GM18870 (cell line): ENCODE measurements at regions not wholly inside any gene's neighbourhood (a gene's known extent, or its start where the extent isn't known, plus 50 kb on each side); places are given as distances from the start of the nearest gene placed in this dataset.

Source experiments
- ATAC-seq: cut with Tn5 transposase; IDR thresholded peaks from one replicate; pipeline ENCODE4 v1.9.1; 2021; ENCODE audit warnings: moderate library complexity; ENCODE audit not compliant: unreplicated experiment

DNA sequence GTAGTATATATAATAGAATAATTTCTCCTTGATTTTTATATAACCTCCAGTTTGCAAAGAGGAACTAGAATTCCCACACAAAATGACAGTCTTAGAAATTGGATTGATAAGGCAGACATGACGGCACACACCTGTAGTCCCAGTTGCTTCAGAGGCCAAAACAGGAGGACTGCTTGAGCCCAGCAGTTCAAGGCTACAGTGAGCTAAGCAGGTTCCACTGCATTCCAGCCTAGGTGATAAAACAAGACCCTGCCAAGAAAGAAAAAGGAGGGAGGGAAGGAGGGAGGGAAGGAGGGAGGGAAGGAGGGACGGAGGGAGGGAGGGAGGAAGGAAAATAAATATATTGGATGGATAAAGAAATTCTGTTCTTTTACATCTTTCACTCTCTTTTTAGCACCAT lies 77.6 kb upstream of the SASH1 start:
- ATAC-seq, result no peak

DNA sequence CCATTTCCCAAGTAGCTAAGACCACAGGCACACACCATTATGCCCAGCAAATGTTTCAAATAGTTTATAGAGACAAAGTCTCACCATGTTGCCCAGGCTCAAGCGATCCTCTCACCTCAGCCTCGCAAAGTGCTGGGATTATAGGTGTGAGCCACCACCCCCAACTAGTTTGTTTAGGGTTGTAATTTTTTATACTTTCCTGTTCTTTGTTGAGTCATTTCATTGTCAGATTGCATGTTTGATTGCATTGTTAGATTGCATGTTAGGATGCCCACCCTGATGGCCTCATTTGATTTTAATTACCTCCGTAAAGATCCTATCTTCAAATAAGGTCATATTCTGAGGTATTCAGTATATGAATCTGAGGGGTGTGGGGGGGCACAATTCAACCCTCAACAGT lies 73.3 kb upstream of the SASH1 start:
- ATAC-seq, result no peak

DNA sequence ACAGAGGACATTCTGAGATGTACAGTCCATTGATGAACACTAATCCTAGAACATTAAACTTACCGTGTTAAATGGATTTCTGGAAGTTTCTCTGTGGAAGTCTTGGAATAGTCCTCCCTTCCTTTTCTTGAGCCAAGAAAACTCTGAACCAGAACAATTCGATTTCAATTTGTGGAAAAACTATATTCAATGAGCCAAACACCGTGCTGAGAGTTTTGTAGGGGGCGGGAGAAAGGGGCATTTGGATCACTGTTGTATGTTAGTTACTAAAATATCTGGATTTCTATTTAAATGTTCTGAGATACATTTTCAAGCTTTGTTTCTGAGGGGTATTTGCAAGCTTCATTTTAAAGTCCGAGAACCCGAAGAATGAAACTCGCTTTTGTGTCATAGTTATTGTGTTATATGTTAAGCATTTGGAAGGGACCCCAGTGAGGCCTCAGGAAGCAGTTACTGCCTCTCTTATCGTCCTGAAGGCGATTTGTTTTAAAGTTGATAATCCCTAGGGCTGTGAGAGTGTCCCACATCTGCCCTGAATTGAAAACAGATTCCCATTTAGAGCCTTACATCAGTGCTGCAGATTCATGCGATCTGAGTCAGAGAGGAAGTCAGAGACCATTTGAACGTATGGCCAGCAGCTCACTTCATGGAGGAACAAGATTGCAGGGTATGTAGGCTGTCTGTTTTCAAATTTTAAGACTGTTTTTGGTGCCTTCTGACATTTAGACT lies 70.8 kb upstream of the SASH1 start:
- no peak for ATAC-seq

DNA sequence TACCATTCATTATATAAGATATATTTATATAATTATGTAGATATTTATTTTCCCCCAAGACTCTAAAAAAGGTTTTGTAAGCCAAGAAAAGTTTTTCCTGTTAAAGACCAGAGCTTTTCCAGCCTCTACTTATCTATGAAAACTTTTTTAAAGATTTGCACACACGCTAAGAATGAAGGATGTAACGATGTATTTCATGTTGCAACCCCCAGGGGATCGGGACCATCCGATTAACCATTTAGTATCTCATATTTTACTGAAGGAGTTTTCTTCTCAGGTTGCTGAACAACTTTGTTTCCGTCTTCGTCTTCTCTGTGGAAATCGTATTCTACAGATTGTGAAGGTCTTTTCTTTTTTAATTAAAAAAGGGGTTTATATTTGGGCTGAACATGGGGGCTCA lies 70.0 kb upstream of the SASH1 start:
- ATAC-seq, result no peak

DNA sequence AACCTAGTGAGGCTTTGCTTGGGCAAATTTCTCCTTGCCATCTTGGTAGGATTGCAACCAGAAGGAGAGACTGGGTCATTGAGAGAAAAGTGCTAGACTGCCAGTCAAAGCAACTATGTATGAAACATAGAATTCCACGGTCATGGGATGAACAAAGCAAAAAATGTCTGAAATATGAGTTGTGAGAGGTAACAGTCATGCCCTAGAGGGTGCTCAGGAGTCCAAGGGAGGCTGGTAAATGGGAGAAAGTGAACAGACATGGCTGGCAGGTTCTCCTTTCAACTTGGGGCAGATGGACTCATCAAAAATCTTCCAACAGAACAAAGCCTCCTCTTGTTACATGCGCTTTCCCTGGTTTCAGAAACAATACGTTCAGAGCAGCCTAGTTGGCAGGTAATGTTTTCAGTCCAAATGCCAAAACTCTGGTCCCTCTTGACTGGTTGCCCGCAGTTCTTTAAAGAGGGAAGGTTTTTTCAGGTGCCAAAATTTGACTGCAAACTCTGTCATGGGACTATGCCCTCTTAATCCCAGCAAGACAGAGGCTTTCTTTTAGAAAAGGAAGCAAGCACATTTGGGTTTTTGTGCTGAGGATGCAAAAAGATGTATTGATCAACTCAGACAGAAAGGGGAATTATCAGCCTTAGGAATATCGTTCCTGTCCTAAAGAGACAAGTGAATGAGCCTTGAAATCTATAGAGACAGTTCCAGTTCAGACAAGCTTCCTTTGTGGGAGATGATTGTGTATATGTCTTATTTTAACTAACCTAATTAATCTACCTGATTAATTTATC lies 68.5 kb upstream of the SASH1 start:
- ATAC-seq, result no peak

DNA sequence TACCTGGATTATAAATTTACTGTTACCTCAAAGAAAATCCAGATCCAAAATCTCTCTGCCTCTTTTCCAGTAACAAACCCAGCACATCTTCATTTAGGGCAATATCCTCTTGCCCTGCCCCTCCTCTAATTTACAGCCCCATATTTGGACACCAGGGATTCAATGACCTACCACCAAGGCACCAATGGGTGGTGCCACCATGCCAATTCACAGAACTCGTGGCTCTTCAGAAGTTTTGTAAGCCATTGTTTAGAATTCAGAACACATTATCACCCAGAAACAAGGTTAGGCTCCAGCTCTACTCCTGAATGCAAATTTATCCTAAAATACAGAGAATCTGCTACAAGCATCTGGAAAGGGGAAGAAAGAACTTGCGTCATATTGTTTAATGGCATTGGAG lies 67.8 kb upstream of the SASH1 start:
- no peak for ATAC-seq

DNA sequence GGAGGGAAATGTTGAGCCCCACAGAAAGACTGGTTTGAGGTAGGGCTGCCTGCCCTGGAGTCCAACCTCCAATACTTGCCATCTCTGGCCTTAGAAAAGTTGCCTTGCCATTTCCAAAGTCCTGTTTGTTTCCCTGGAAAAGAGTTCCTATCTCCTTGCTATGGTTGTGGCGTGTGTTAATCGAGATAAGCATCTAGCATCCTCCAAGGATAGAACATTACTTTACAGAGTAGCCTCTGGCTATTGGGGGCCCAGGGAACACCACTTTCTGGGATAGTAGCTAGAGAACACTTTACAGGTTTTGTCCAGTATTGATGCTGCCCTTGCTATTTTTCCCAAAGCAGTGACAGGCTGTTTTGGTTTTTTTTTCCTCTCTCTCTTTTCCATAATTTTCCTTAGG lies 57.4 kb upstream of the SASH1 start:
- ATAC-seq, result no peak

DNA sequence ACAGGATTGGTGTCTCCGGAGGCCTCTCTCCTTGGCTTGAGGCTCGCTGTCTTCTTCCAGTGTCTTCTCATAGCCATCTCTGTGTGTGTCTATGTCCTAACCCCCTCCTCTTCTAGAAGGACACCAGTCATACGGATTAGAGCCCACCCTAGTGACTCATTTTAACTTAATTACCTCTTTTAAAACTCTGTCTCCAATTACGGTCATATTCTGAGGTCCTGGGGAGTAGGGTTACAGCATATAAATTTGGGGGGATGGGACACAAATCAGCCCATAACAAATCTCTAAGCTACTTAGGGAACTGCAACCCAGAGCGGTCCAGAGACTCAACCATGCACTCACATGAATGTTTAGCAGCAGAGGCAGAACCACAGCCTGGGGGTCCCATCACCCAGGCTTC lies 56.1 kb upstream of the SASH1 start:
- no peak for ATAC-seq

DNA sequence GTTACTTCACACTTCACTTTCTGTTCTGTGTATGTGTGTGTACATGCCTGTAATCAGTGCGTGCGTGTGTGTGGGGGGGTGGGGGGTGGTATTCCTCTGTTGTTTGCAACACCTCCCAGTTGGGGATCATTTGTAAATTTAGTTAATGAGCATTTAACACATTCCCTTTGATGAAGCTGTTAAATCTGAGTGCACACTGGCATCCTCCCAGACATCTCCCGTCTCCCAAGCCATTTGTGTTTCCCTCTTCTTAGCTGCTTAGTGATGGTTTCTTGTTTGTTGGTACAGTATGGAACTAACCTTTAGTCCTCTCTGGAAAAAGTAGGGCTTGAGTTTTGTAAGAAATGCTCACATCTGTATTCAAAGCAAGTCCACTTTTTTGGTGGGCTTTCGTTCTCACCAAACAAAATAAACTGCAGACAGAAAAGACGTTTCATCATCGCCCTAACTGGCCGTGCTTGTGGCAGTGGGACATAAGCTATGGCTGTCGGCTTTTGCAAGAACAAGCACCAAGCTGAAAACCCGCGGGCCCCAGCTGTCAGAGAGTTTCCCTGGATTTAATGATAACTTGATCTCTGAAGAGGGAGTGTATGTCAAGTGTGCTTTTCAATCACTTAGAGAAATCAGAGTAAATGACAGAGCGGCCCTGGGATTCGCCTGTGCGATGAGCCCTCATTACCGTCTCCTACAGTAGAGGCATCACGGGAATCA lies 54.9 kb upstream of the SASH1 start:
- no peak for ATAC-seq

DNA sequence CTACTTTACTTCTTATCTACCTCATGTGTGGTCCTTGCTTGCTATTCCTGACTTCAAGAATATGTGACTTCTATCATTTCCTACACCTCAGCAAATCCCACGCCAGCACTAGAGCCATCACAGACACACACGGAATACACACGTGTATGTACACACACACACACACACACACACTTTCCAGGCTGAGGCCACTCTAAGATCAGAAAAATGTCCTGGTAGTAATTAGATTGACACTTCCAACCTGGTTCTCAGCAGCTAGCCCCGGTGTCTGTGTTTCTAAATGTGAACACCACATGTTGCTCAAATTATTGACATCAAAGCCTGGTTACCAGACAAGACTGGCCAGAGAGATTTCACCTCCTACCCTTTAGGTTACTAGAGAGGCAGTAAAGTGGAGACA lies 54.1 kb upstream of the SASH1 start:
- no peak for ATAC-seq

DNA sequence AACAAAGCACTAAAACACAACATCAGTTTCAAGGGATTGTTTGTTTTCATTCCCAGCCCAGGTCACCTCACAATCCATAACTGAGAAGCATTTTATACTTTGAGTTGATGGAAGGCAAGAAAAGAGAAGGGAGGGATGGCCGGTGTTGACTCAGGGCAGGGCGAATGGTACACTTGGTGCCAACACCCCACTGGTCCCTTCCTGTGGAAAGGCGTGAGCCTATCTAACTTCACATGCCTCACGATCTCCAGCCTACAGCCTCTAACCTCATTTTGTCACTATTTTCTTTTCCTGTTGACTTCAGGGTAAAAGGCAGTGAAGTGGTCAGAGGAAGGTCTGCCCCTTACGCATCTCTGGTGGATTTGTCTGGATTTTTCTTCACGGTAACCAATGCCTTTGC lies 53.5 kb upstream of the SASH1 start:
- no peak for ATAC-seq

DNA sequence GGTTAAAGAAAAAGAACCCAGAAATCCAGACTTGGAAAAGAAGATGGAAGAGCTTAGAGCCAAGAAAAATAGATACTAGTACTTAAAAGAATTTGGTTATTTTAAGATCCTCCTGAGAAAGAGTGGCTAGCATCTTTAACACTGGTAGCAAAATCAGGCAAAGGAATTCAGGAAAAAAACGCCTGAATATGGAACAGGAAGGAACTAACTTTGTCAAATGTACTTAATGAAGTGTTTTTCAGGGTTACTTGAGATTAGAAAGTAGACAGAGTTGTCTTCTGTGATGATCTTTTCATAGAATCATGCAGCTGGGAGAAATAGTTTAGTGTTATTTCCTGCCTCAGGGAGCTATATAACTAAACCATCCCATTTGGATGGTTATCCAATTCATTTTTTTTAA lies 50.8 kb upstream of the SASH1 start:
- no peak for ATAC-seq
